H1 (cell line): ENCODE measurements at regions not wholly inside any gene's neighbourhood (a gene's known extent, or its start where the extent isn't known, plus 50 kb on each side); places are given as distances from the start of the nearest gene placed in this dataset.

ENCODE experiments used
- EGR1 ChIP-seq: IDR thresholded peaks from 2 replicates; pipeline ENCODE4 v1.6.1; 2011; ENCODE audit warnings: low read depth, low read length, borderline replicate concordance
- EP300 ChIP-seq, 2 experiments: IDR thresholded peaks; 1 replicate in 1 of 2; 2 replicates in 1 of 2; pipeline ENCODE4 v1.6.1; 2011 to 2012; ENCODE audit warnings: low read depth in 2 of 2, low read length in 2 of 2, mild to moderate bottlenecking in 2 of 2, borderline replicate concordance in 1 of 2, inconsistent platforms in 1 of 2, moderate library complexity in 1 of 2
- POLR2A ChIP-seq, 2 experiments: IDR thresholded peaks; 1 replicate in 1 of 2; 2 replicates in 1 of 2; pipeline ENCODE4 v1.6.1; 2011; ENCODE audit warnings: low read depth in 2 of 2, low read length in 2 of 2, mild to moderate bottlenecking in 2 of 2; ENCODE audit errors: control extremely low read depth in 1 of 2
- SRF ChIP-seq: IDR thresholded peaks from 2 replicates; pipeline ENCODE4 v1.6.1; 2011; ENCODE audit warnings: mild to moderate bottlenecking, low read depth, low read length, moderate library complexity
- YY1 ChIP-seq: IDR thresholded peaks from 2 replicates; pipeline ENCODE4 v1.6.1; 2011; ENCODE audit warnings: low read depth, mild to moderate bottlenecking, low read length
- TF ChIP-seq, protein P1 (sequence below), 3 experiments: IDR thresholded peaks; 1 replicate in 2 of 3; 2 replicates in 1 of 3; pipeline versions ENCODE4 v1.5.1 to v1.6.1; 2011; ENCODE audit warnings: low read length in 3 of 3, mild to moderate bottlenecking in 3 of 3, inconsistent platforms in 2 of 3, low read depth in 1 of 3, moderate library complexity in 1 of 3; ENCODE audit not compliant: insufficient read depth in 1 of 3; ENCODE audit errors: control extremely low read depth in 1 of 3

DNA sequence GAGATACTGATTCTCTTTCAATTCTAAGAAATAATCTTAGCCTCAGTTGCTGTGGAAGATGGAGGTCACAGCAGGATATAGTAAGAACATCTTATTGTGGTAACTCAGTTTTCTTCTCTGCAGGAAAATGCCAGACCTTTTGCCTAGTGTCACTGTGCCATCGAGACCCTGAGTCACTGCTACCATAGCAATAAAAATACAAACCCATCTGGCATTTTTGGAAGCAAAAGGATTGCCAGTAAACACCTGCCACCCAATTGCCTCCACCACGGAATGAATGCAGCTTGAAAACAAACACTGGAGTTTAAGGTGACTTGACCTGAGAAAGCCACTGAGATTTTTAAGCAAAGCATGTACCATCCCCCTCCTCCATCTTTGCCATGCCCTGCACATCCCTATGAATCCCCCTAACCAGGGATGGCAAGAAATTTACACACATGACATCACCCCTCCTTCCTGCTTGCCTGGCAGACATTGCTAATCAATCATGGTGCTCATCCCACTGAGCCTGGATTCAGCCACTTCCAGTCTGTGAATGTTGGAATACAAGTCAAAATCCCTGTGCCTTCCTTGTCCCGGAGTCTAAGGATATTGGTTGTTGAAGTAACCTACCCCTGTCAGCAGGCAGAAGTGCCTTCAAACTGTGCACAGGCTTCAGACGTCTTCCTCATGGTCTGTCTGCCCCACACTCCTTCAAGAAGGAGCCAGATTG, 59.6 kb upstream of the MAMLD1 start:
- TF ChIP-seq POLR2A (IDR thresholded peaks at IDR 0.05; ENCODE audit: control extremely low read depth in 1 of 2, low read depth in 2 of 2, low read length in 2 of 2) (no peak), EGR1 (no peak), YY1 (no peak), SRF (no peak), EP300 (IDR thresholded peaks at IDR 0.05; ENCODE audit: borderline replicate concordance in 1 of 2, low read depth in 2 of 2, low read length in 2 of 2) (no peak)
- TF ChIP-seq, protein P1, sequence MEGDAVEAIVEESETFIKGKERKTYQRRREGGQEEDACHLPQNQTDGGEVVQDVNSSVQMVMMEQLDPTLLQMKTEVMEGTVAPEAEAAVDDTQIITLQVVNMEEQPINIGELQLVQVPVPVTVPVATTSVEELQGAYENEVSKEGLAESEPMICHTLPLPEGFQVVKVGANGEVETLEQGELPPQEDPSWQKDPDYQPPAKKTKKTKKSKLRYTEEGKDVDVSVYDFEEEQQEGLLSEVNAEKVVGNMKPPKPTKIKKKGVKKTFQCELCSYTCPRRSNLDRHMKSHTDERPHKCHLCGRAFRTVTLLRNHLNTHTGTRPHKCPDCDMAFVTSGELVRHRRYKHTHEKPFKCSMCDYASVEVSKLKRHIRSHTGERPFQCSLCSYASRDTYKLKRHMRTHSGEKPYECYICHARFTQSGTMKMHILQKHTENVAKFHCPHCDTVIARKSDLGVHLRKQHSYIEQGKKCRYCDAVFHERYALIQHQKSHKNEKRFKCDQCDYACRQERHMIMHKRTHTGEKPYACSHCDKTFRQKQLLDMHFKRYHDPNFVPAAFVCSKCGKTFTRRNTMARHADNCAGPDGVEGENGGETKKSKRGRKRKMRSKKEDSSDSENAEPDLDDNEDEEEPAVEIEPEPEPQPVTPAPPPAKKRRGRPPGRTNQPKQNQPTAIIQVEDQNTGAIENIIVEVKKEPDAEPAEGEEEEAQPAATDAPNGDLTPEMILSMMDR (IDR thresholded peaks at IDR 0.05; ENCODE audit: control extremely low read depth in 1 of 3, insufficient read depth in 1 of 3, low read depth in 1 of 3, low read length in 3 of 3): no peak
